Panc1 (cell line): ENCODE measurements at regions not wholly inside any gene's neighbourhood (a gene's known extent, or its start where the extent isn't known, plus 50 kb on each side); places are given as distances from the start of the nearest gene placed in this dataset.

Experiments
- ATAC-seq: fragments of 200-7000 bp; cut with Tn5 transposase; 2 replicates; pipeline ENCODE4 v1.9.1; 2020; ENCODE audit warnings: mild to moderate bottlenecking, moderate library complexity
- BruUV-seq: library from RNA; stranded (reverse); fragments of 400-500 nt; replicated peaks from 2 replicates; lab custom pipeline; 2021; lab: Mats Ljungman, UMichigan
- CTCF ChIA-PET: fragments of 300-600 bp; sonication (Branson Sonifier 250); formaldehyde crosslinking; loops from one replicate; lab custom pipeline; 2022; ENCODE audit warnings: antibody characterized with exemption; lab: Charles Lee
- POLR2A ChIA-PET: fragments of 300-600 bp; sonication (Branson Sonifier 250); formaldehyde crosslinking; loops from one replicate; lab custom pipeline; 2022; ENCODE audit warnings: antibody characterized with exemption; lab: Charles Lee
- DNase-seq: peaks from one replicate; pipeline ENCODE4 v3.0.0-alpha.2; 2010; ENCODE audit warnings: low read depth, low spot score
- H3K27ac ChIP-seq: 2 replicates; pipeline ENCODE4 v1.5.1; 2011; ENCODE audit warnings: mild to moderate bottlenecking, low read length, inconsistent platforms
- H3K27me3 ChIP-seq: fragments of 200-500 bp; sonication (Bioruptor generic); 2 replicates; pipeline ENCODE4 v1.6.0; 2014; ENCODE audit warnings: low read length, inconsistent platforms; ENCODE audit not compliant: control insufficient read depth, insufficient read depth
- H3K36me3 ChIP-seq: fragments of 200-500 bp; sonication (Bioruptor generic); 2 replicates; pipeline ENCODE4 v1.5.1; 2014; ENCODE audit warnings: inconsistent platforms, mild to moderate bottlenecking, low read length, moderate library complexity; ENCODE audit not compliant: control insufficient read depth, insufficient read depth
- H3K4me1 ChIP-seq: 2 replicates; pipeline ENCODE4 v1.5.1; 2011; ENCODE audit warnings: inconsistent platforms, mild to moderate bottlenecking, low read length, moderate library complexity; ENCODE audit not compliant: control insufficient read depth, insufficient read depth
- H3K4me3 ChIP-seq, 2 experiments: 2 replicates each; pipeline ENCODE4 v1.5.1; 2011 to 2012; ENCODE audit warnings: low read depth in 2 of 2, low read length in 2 of 2, mild to moderate bottlenecking in 2 of 2, inconsistent platforms in 1 of 2, moderate library complexity in 1 of 2
- H3K9me3 ChIP-seq: fragments of 200-500 bp; sonication (Bioruptor generic); 2 replicates; pipeline ENCODE4 v1.5.1; 2014; ENCODE audit warnings: low read depth, mild to moderate bottlenecking, inconsistent platforms, low read length, moderate library complexity; ENCODE audit not compliant: control insufficient read depth, insufficient read depth
- CTCF ChIP-seq: fragments of 450-650 bp; IDR thresholded peaks from 2 replicates; pipeline ENCODE4 v1.5.1; 2017; ENCODE audit warnings: mild to moderate bottlenecking
- POLR2AphosphoS5 ChIP-seq: IDR thresholded peaks from 2 replicates; pipeline ENCODE4 v1.6.1; 2012; ENCODE audit warnings: mild to moderate bottlenecking, low read depth, low read length, moderate library complexity
- REST ChIP-seq, 2 experiments: IDR thresholded peaks; 2 replicates each; pipeline ENCODE4 v1.6.1; 2011 to 2012; ENCODE audit warnings: low read depth in 2 of 2, control low read depth in 1 of 2, low read length in 1 of 2, mild to moderate bottlenecking in 1 of 2, moderate library complexity in 1 of 2; ENCODE audit not compliant: insufficient read depth in 1 of 2
- SIN3A ChIP-seq: IDR thresholded peaks from 2 replicates; pipeline ENCODE4 v1.6.1; 2012; ENCODE audit warnings: low read depth, mild to moderate bottlenecking, low read length, moderate library complexity, borderline replicate concordance; ENCODE audit not compliant: insufficient read depth
- TCF7L2 ChIP-seq: IDR thresholded peaks from 2 replicates; pipeline ENCODE4 v1.6.1; 2011; ENCODE audit warnings: mild to moderate bottlenecking, low read depth, low read length, inconsistent platforms
- in situ Hi-C: cut with HindIII; loops from 2 replicates; pipeline ENCODE4 v1.10.0; 2016; ENCODE audit warnings: low sequenced_read_pairs, low pct_unique_long_range_greater_than_20kb
- intact Hi-C: fragments of 100-400 bp; cut with micrococcal nuclease; formaldehyde crosslinking; loops from one replicate; pipeline ENCODE4 v1.10.0; 2022; ENCODE audit not compliant: unreplicated experiment

DNA sequence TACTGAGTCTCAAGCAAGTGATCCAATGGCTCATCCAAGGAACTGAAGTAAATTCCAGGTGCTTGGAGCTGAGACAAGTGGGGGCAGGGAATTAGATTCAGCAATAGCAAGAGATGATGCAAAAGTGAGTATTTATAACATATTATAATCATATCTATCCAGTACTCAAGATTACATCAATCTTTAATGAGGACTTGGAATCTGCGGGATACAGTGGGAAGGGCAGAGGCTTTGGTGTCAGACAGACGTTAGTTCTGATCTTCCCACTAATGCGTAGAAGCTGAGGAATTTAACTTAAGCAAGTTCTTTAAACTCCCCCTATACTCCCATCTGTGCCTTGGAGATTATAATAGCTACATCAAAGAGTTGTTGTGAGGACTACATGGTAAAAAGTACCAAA lies 143.4 kb upstream of the NWD2 start:
- DNase-seq (no peak), ATAC-seq (no peak)
- no peak for TF ChIP-seq TCF7L2
- no peak for TF ChIP-seq REST (IDR thresholded peaks at IDR 0.05; ENCODE audit: insufficient read depth in 1 of 2, low read depth in 2 of 2, low read length in 1 of 2)
- no peak for TF ChIP-seq SIN3A
- no peak for TF ChIP-seq CTCF
- in situ Hi-C loops, result no loop called here
- ChIA-PET POLR2A (no interaction called here), CTCF (no interaction called here)
- no peaks in the 10 kb centered on the region for H3K4me1 ChIP-seq
- H3K27ac ChIP-seq, result no peak overlapping the region
- H3K27me3 ChIP-seq, result no peaks in the 10 kb centered on the region
- H3K9me3 ChIP-seq, result no peaks in the 10 kb centered on the region
- no peaks in the 10 kb centered on the region for H3K36me3 ChIP-seq
- BruUV-seq, result no TSS peak
- no peak overlapping the region for H3K4me3 ChIP-seq
- intact Hi-C loops, result no loop called here

DNA sequence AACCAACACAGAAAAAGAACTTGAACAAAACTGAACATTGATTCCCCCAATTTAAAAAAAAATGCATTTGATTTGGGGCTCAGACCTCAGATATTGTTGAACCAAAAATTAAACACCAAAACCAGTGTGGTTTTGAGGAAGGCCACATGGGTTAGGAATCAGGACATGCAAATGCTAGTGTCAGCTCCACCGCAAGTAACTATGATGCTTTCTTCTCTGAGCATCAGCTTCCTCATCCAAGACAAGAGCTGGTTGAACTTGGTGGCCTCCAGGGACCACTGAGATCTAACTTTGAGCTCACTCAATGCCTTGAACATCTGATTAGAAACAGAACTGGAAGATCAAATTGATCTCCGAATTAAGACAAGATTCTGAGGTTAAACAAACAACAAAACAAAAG lies 142.9 kb upstream of the NWD2 start:
- in situ Hi-C loops (no loop called here), intact Hi-C loops (no loop called here)
- ChIA-PET POLR2A (no interaction called here), CTCF (no interaction called here)
- BruUV-seq, result no TSS peak
- H3K27me3 ChIP-seq, result no peaks in the 10 kb centered on the region
- DNase-seq (no peak), ATAC-seq (no peak)
- H3K4me3 ChIP-seq, result no peak overlapping the region
- H3K27ac ChIP-seq, result no peak overlapping the region
- H3K9me3 ChIP-seq, result no peaks in the 10 kb centered on the region
- no peaks in the 10 kb centered on the region for H3K4me1 ChIP-seq
- H3K36me3 ChIP-seq, result no peaks in the 10 kb centered on the region
- TF ChIP-seq POLR2AphosphoS5 (no peak), CTCF (no peak), REST (IDR thresholded peaks at IDR 0.05; ENCODE audit: insufficient read depth in 1 of 2, low read depth in 2 of 2, low read length in 1 of 2) (no peak), TCF7L2 (no peak), SIN3A (no peak)
